ENCODE measurements at regions not wholly inside any gene's neighbourhood (a gene's known extent, or its start where the extent isn't known, plus 50 kb on each side); places are given as distances from the start of the nearest gene placed in this dataset.

GRCh38 chr13:70694996-70695715, 586.9 kb upstream of the KLHL1 start:
- H3K27ac ChIP-seq = no peak overlapping the region
- no peak for TF ChIP-seq CTCF (conservative IDR thresholded peaks at IDR 0.05)

DNA sequence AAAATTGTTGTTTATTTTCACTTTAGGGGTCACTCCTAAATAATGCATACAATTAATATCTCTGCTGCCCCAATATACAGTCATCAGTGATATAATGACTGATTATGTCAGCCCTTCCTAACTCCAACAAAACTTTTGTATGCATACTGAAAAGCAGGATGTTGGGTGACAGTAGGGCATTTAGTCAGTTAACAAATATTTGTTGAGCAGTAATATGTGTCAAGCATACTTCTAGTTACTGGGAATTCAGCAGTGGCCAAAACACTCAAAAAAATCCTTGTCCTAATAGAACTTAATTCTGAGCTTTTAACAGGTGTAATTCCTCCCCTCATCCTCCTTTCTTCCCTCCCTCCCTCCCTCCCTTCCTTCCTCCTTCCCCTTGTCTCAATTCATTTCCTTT, 560.7 kb upstream of the KLHL1 start:
- no peak for TF ChIP-seq CTCF (conservative IDR thresholded peaks at IDR 0.05)
- H3K27ac ChIP-seq = no peak overlapping the region

DNA sequence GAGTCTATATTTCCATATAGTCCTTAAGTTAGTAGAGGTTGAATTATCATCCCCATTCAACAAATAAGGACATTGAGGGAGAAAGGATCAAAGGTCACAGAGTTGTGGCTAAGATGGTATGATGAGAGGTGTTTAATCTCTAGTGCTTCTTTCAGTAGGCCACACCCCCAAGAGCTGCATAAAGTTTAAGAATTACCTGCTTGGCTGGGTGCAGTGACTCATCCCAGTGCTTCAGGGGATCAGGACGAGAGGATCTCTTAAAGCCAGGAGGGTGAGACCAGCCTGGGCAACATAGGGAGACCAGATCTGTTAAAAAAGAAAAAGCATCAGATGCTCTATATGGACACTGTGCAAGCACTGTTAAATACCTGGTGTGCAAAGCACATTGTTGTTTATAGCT, 560.0 kb upstream of the KLHL1 start:
- TF ChIP-seq CTCF (conservative IDR thresholded peaks at IDR 0.05) = no peak
- H3K27ac ChIP-seq = no peak overlapping the region

- TF ChIP-seq CTCF (conservative IDR thresholded peaks at IDR 0.05) = no peak
- H3K27ac ChIP-seq = no peak overlapping the region
These were observed 558.8 kb upstream of the KLHL1 start for GRCh38 chr13:70666883-70667556.

DNA sequence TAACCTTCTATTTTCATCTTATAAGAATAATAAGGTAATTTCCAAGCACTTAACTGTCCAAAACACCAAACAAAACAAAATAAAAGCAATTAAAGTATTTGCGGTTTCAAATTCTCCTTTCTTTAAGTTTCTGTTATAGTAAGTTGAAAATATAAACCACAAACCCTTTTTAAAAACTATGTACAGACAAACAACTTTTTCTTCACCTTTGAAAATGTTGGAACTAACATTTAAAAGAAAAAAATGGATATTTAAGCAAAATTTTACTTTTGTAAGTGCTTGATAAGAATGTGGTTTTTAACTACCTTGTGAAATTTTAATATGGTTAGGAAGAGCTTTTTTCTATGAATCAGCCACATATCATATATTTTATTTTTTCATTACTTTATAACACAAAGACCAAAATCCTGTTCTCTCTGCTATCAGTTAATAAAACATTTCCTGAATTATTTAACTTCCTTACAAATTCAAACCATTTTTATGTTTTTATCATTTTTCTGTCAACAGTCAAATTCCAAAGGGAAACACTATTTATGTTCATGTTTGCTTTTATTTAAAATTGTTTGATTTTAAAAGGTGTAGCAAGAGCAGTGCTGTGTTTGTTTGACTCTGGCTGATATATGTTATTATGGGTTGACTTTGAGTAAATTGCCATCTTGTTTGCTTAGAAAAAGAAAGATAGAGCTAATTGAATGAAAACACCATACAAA, 554.1 kb upstream of the KLHL1 start:
- TF ChIP-seq CTCF (conservative IDR thresholded peaks at IDR 0.05) = no peak
- no peak overlapping the region for H3K27ac ChIP-seq

DNA sequence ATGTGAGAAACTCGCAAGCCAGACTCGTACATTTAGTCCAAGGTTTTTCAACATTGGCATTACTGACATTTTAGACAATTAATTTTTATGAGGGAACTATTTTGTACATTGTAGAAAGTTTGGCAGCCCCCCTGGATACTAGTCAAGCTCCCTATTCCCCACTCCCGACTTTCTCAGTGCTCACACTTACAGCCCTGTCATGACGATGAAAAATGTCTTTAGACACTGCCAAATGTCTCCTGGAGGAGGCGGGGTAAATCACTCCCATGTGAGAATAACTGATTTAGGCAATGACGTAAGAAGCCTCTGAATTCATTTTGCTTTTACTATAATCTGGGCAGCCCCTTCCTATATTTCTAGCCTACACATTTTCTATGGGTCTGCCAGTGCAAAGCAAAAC, 535.8 kb upstream of the KLHL1 start:
- TF ChIP-seq CTCF (conservative IDR thresholded peaks at IDR 0.05) = no peak
- no peak overlapping the region for H3K27ac ChIP-seq

DNA sequence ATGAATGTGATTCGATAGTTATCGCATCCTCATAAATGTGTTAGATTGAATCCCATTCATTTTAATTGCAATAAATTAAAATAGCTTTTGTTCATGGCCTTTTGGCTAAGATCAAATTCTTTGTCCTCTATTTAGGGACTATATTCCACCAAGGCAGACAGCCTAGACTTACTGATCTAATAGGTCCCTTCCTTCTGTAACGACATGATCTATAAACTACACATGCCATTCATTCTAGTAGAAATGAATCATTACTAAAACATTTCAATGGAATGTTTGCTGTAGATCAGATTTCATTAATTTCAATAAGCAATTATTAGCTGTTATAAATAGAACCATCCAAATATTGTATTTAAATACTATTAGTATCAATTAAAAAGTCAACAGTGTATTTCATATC, 526.6 kb upstream of the KLHL1 start:
- no peak for TF ChIP-seq CTCF (conservative IDR thresholded peaks at IDR 0.05)
- H3K27ac ChIP-seq = no peak overlapping the region

Measured in VCaP (cell line).